NT2/D1 (cell line): ENCODE measurements at regions not wholly inside any gene's neighbourhood (a gene's known extent, or its start where the extent isn't known, plus 50 kb on each side); places are given as distances from the start of the nearest gene placed in this dataset.

Experiments
- DNase-seq: peaks from one replicate; pipeline ENCODE4 v3.0.0-alpha.2; 2011; ENCODE audit warnings: low read depth, low spot score
- H3K27me3 ChIP-seq: 2 replicates; pipeline ENCODE4 v1.6.0; 2011; ENCODE audit warnings: mild to moderate bottlenecking; ENCODE audit not compliant: insufficient read length, insufficient read depth
- H3K36me3 ChIP-seq: 2 replicates; pipeline ENCODE4 v1.6.1; 2011; ENCODE audit warnings: mild to moderate bottlenecking, low read length, mixed read lengths; ENCODE audit not compliant: insufficient read depth, insufficient read length
- H3K4me1 ChIP-seq: 2 replicates; pipeline ENCODE4 v1.5.1; 2011; ENCODE audit not compliant: insufficient read depth, insufficient read length
- H3K4me3 ChIP-seq: 2 replicates; pipeline ENCODE4 v1.5.1; 2011; ENCODE audit warnings: low read depth; ENCODE audit not compliant: insufficient read length
- H3K9ac ChIP-seq: 2 replicates; pipeline ENCODE4 v1.6.0; 2011; ENCODE audit warnings: low read depth; ENCODE audit not compliant: insufficient read length
- H3K9me3 ChIP-seq: 2 replicates; pipeline ENCODE4 v1.5.1; 2011; ENCODE audit warnings: mild to moderate bottlenecking, low read length; ENCODE audit not compliant: insufficient read depth
- SUZ12 ChIP-seq: IDR thresholded peaks from 2 replicates; pipeline ENCODE4 v1.6.1; 2011; ENCODE audit not compliant: insufficient read length, insufficient read depth; ENCODE audit errors: extremely low read depth
- YY1 ChIP-seq: IDR thresholded peaks from 2 replicates; pipeline ENCODE4 v1.6.1; 2011; ENCODE audit not compliant: insufficient read length, insufficient read depth
- ZNF274 ChIP-seq: IDR thresholded peaks from 2 replicates; pipeline ENCODE4 v1.6.1; 2011; ENCODE audit warnings: mild to moderate bottlenecking, low read depth, low read length

- Histone ChIP-seq H3K27me3 (no peaks in the 10 kb centered on the region), H3K9me3 (no peaks in the 10 kb centered on the region), H3K9ac (no peak overlapping the region), H3K4me1 (no peaks in the 10 kb centered on the region), H3K4me3 (no peak overlapping the region), H3K36me3 (no peaks in the 10 kb centered on the region)
- TF ChIP-seq YY1 (no peak), ZNF274 (no peak), SUZ12 (no peak)
- DNase-seq: no peak
Measured at GRCh38 chr2:19123556-19123955, 234.9 kb downstream of the OSR1 start.

GRCh38 chr2:19122220-19122619, 236.2 kb downstream of the OSR1 start:
- H3K36me3 ChIP-seq: no peaks in the 10 kb centered on the region
- H3K9me3 ChIP-seq: no peaks in the 10 kb centered on the region
- DNase-seq: no peak
- no peak for TF ChIP-seq ZNF274
- TF ChIP-seq YY1: no peak
- no peak for TF ChIP-seq SUZ12
- no peak overlapping the region for H3K4me3 ChIP-seq
- no peak overlapping the region for H3K9ac ChIP-seq
- no peaks in the 10 kb centered on the region for H3K4me1 ChIP-seq
- H3K27me3 ChIP-seq: no peaks in the 10 kb centered on the region

- no peaks in the 10 kb centered on the region for H3K9me3 ChIP-seq
- H3K4me1 ChIP-seq: no peaks in the 10 kb centered on the region
- H3K27me3 ChIP-seq: no peaks in the 10 kb centered on the region
- TF ChIP-seq YY1 (no peak), ZNF274 (no peak), SUZ12 (no peak)
- DNase-seq: no peak
- no peak overlapping the region for H3K9ac ChIP-seq
- H3K36me3 ChIP-seq: no peaks in the 10 kb centered on the region
- H3K4me3 ChIP-seq: no peak overlapping the region
Measured at GRCh38 chr2:19120941-19121750, 237.3 kb downstream of the OSR1 start.

GRCh38 chr2:19120181-19120580, 238.2 kb downstream of the OSR1 start:
- no peak overlapping the region for H3K4me3 ChIP-seq
- TF ChIP-seq YY1 (no peak), SUZ12 (no peak), ZNF274 (no peak)
- no peaks in the 10 kb centered on the region for H3K36me3 ChIP-seq
- no peaks in the 10 kb centered on the region for H3K4me1 ChIP-seq
- no peak for DNase-seq
- no peak overlapping the region for H3K9ac ChIP-seq
- H3K27me3 ChIP-seq: no peaks in the 10 kb centered on the region
- H3K9me3 ChIP-seq: no peaks in the 10 kb centered on the region

GRCh38 chr2:19119326-19120001, 239.0 kb downstream of the OSR1 start:
- Histone ChIP-seq H3K9ac (no peak overlapping the region), H3K9me3 (no peaks in the 10 kb centered on the region), H3K4me1 (no peaks in the 10 kb centered on the region), H3K27me3 (no peaks in the 10 kb centered on the region), H3K4me3 (no peak overlapping the region), H3K36me3 (no peaks in the 10 kb centered on the region)
- DNase-seq: no peak
- TF ChIP-seq SUZ12: no peak
- no peak for TF ChIP-seq ZNF274
- TF ChIP-seq YY1: no peak

- H3K9me3 ChIP-seq: no peaks in the 10 kb centered on the region
- no peaks in the 10 kb centered on the region for H3K27me3 ChIP-seq
- H3K9ac ChIP-seq: no peak overlapping the region
- no peak overlapping the region for H3K4me3 ChIP-seq
- no peak for DNase-seq
- TF ChIP-seq SUZ12 (no peak), YY1 (no peak), ZNF274 (no peak)
- H3K4me1 ChIP-seq: no peaks in the 10 kb centered on the region
- no peaks in the 10 kb centered on the region for H3K36me3 ChIP-seq
Measured at GRCh38 chr2:19116918-19117317, 241.5 kb downstream of the OSR1 start.

- no peak overlapping the region for H3K4me3 ChIP-seq
- H3K9ac ChIP-seq: no peak overlapping the region
- DNase-seq: no peak
- no peaks in the 10 kb centered on the region for H3K27me3 ChIP-seq
- H3K36me3 ChIP-seq: no peaks in the 10 kb centered on the region
- no peaks in the 10 kb centered on the region for H3K4me1 ChIP-seq
- no peaks in the 10 kb centered on the region for H3K9me3 ChIP-seq
- TF ChIP-seq YY1 (no peak), ZNF274 (no peak), SUZ12 (no peak)
Measured at GRCh38 chr2:19114754-19115231, 243.6 kb downstream of the OSR1 start.
